ENCODE measurements at regions not wholly inside any gene's neighbourhood (a gene's known extent, or its start where the extent isn't known, plus 50 kb on each side); places are given as distances from the start of the nearest gene placed in this dataset.
"Not testable (repeated sequence)": the region's sequence is repeated elsewhere in the genome, so short reads cannot be mapped to it uniquely, and the experiment has no call there.

GRCh38 chr6:170222498-170223471, 68.1 kb downstream of the DLL1 start:
- CTCF ChIA-PET, result no interaction called here
- Histone ChIP-seq H3K9me3 (ENCODE audit: control extremely low read depth in 1 of 5, control insufficient read depth in 4 of 5, insufficient read depth in 2 of 5, low read depth in 1 of 5, low read length in 4 of 5) (no peaks in the 10 kb centered on the region), H3K4me3 (ENCODE audit: control insufficient read depth in 1 of 7, extremely low read depth in 1 of 7, insufficient read depth in 4 of 7, low read depth in 2 of 7, low read length in 6 of 7) (peak overlapping the region in 3 of 7 experiments; percentile 22 to 53 (median 37)), H3K36me3 (ENCODE audit: control insufficient read depth in 4 of 4, insufficient read depth in 4 of 4, low read length in 3 of 4) (no peaks in the 10 kb centered on the region), H3K27ac (ENCODE audit: insufficient read depth in 1 of 2, low read depth in 1 of 2, low read length in 2 of 2, poor library complexity in 1 of 2, severe bottlenecking in 2 of 2) (no peak overlapping the region), H3K27me3 (replicated peaks in 2 of 5; ENCODE audit: control insufficient read depth in 4 of 5, insufficient read depth in 5 of 5, low read length in 4 of 5) (peaks cover 0 to 55% (median 13%) of the 10 kb centered on the region in 5 experiments), H3K4me1 (ENCODE audit: control extremely low read depth in 1 of 4, control insufficient read depth in 4 of 4, insufficient read depth in 4 of 4, low read length in 3 of 4) (peaks cover 0 to 17% (median 14%) of the 10 kb centered on the region in 4 experiments)
- POLR2A ChIA-PET, result no interaction called here
- WGBS (ENCODE audit: insufficient coverage), result 21% methylated on average over 25 of the region's 32 CpGs
- peak in 2 of 3 donors; percentile 47 to 60 for DNase-seq

- Histone ChIP-seq H3K9me3 (ENCODE audit: control extremely low read depth in 1 of 5, control insufficient read depth in 4 of 5, insufficient read depth in 2 of 5, low read depth in 1 of 5, low read length in 4 of 5) (no peaks in the 10 kb centered on the region), H3K4me3 (ENCODE audit: control insufficient read depth in 1 of 7, extremely low read depth in 1 of 7, insufficient read depth in 4 of 7, low read depth in 2 of 7, low read length in 6 of 7) (no peak overlapping the region), H3K4me1 (ENCODE audit: control extremely low read depth in 1 of 4, control insufficient read depth in 4 of 4, insufficient read depth in 4 of 4, low read length in 3 of 4) (peaks cover 0 to 17% (median 14%) of the 10 kb centered on the region in 4 experiments), H3K36me3 (ENCODE audit: control insufficient read depth in 4 of 4, insufficient read depth in 4 of 4, low read length in 3 of 4) (no peaks in the 10 kb centered on the region), H3K27me3 (replicated peaks in 2 of 5; ENCODE audit: control insufficient read depth in 4 of 5, insufficient read depth in 5 of 5, low read length in 4 of 5) (peaks cover 0 to 52% (median 13%) of the 10 kb centered on the region in 5 experiments), H3K27ac (ENCODE audit: insufficient read depth in 1 of 2, low read depth in 1 of 2, low read length in 2 of 2, poor library complexity in 1 of 2, severe bottlenecking in 2 of 2) (no peak overlapping the region)
- ChIA-PET CTCF (no interaction called here), POLR2A (interaction anchor here (0.7 kb wide), 1 partner anchor 60 kb away, joined by 3 read pairs; no protein-coding TSS in a partner anchor)
- no peak for DNase-seq
- 95% methylated on average over 29 of the region's 29 CpGs for WGBS (ENCODE audit: insufficient coverage)
These were observed 69.0 kb downstream of the DLL1 start for GRCh38 chr6:170221753-170222400.

GRCh38 chr6:170221052-170221752, 69.7 kb downstream of the DLL1 start:
- no peak overlapping the region for H3K27ac ChIP-seq (ENCODE audit: insufficient read depth in 1 of 2, low read depth in 1 of 2, low read length in 2 of 2, poor library complexity in 1 of 2, severe bottlenecking in 2 of 2)
- peaks cover 0 to 48% (median 11%) of the 10 kb centered on the region in 5 experiments for H3K27me3 ChIP-seq (replicated peaks in 2 of 5; ENCODE audit: control insufficient read depth in 4 of 5, insufficient read depth in 5 of 5, low read length in 4 of 5)
- peak in 2 of 3 donors; percentile 33 to 45 for DNase-seq
- whole genome bisulfite sequencing (ENCODE audit: insufficient coverage), result 71% methylated on average over 27 of the region's 29 CpGs
- POLR2A ChIA-PET, result no interaction called here
- no peaks in the 10 kb centered on the region for H3K9me3 ChIP-seq (ENCODE audit: control extremely low read depth in 1 of 5, control insufficient read depth in 4 of 5, insufficient read depth in 2 of 5, low read depth in 1 of 5, low read length in 4 of 5)
- H3K4me3 ChIP-seq (ENCODE audit: control insufficient read depth in 1 of 7, extremely low read depth in 1 of 7, insufficient read depth in 4 of 7, low read depth in 2 of 7, low read length in 6 of 7), result no peak overlapping the region
- no peaks in the 10 kb centered on the region for H3K36me3 ChIP-seq (ENCODE audit: control insufficient read depth in 4 of 4, insufficient read depth in 4 of 4, low read length in 3 of 4)
- CTCF ChIA-PET, result no interaction called here
- H3K4me1 ChIP-seq (ENCODE audit: control extremely low read depth in 1 of 4, control insufficient read depth in 4 of 4, insufficient read depth in 4 of 4, low read length in 3 of 4), result peaks cover 0 to 17% (median 14%) of the 10 kb centered on the region in 4 experiments

- POLR2A ChIA-PET; H3K9me3 ChIP-seq (ENCODE audit: control extremely low read depth in 1 of 5, control insufficient read depth in 4 of 5, insufficient read depth in 2 of 5, low read depth in 1 of 5, low read length in 4 of 5); H3K4me1 ChIP-seq (ENCODE audit: control extremely low read depth in 1 of 4, control insufficient read depth in 4 of 4, insufficient read depth in 4 of 4, low read length in 3 of 4); H3K36me3 ChIP-seq (ENCODE audit: control insufficient read depth in 4 of 4, insufficient read depth in 4 of 4, low read length in 3 of 4); H3K4me3 ChIP-seq (ENCODE audit: control insufficient read depth in 1 of 7, extremely low read depth in 1 of 7, insufficient read depth in 4 of 7, low read depth in 2 of 7, low read length in 6 of 7); H3K27ac ChIP-seq (ENCODE audit: insufficient read depth in 1 of 2, low read depth in 1 of 2, low read length in 2 of 2, poor library complexity in 1 of 2, severe bottlenecking in 2 of 2); DNase-seq; CTCF ChIA-PET: not testable (repeated sequence)
- 95% methylated on average over 13 of the region's 19 CpGs for WGBS (ENCODE audit: insufficient coverage)
- H3K27me3 ChIP-seq (replicated peaks in 2 of 5; ENCODE audit: control insufficient read depth in 4 of 5, insufficient read depth in 5 of 5, low read length in 4 of 5), result peaks cover 0 to 27% (median 3%) of the 10 kb centered on the region in 5 experiments
These were observed 77.2 kb downstream of the DLL1 start for GRCh38 chr6:170213637-170214018.

- Histone ChIP-seq H3K9me3 (ENCODE audit: control extremely low read depth in 1 of 5, control insufficient read depth in 4 of 5, insufficient read depth in 2 of 5, low read depth in 1 of 5, low read length in 4 of 5) (no peaks in the 10 kb centered on the region), H3K36me3 (ENCODE audit: control insufficient read depth in 4 of 4, insufficient read depth in 4 of 4, low read length in 3 of 4) (no peaks in the 10 kb centered on the region), H3K27ac (ENCODE audit: insufficient read depth in 1 of 2, low read depth in 1 of 2, low read length in 2 of 2, poor library complexity in 1 of 2, severe bottlenecking in 2 of 2) (no peak overlapping the region), H3K4me3 (ENCODE audit: control insufficient read depth in 1 of 7, extremely low read depth in 1 of 7, insufficient read depth in 4 of 7, low read depth in 2 of 7, low read length in 6 of 7) (no peak overlapping the region), H3K4me1 (ENCODE audit: control extremely low read depth in 1 of 4, control insufficient read depth in 4 of 4, insufficient read depth in 4 of 4, low read length in 3 of 4) (no peaks in the 10 kb centered on the region), H3K27me3 (replicated peaks in 2 of 5; ENCODE audit: control insufficient read depth in 4 of 5, insufficient read depth in 5 of 5, low read length in 4 of 5) (peaks cover 0 to 27% (median 3%) of the 10 kb centered on the region in 5 experiments)
- DNase-seq, result no peak
- ChIA-PET POLR2A (no interaction called here), CTCF (no interaction called here)
- WGBS (ENCODE audit: insufficient coverage), result 88% methylated on average over 40 of the region's 40 CpGs
These were observed 77.8 kb downstream of the DLL1 start for GRCh38 chr6:170212956-170213636.

- 94% methylated on average over 21 of the region's 23 CpGs for WGBS (ENCODE audit: insufficient coverage)
- no peaks in the 10 kb centered on the region for H3K9me3 ChIP-seq (ENCODE audit: control extremely low read depth in 1 of 5, control insufficient read depth in 4 of 5, insufficient read depth in 2 of 5, low read depth in 1 of 5, low read length in 4 of 5)
- H3K27me3 ChIP-seq (replicated peaks in 2 of 5; ENCODE audit: control insufficient read depth in 4 of 5, insufficient read depth in 5 of 5, low read length in 4 of 5), result peaks cover 0 to 27% (median 3%) of the 10 kb centered on the region in 5 experiments
- ChIA-PET CTCF (no interaction called here), POLR2A (interaction anchor here (0.6 kb wide), 1 partner anchor 13 kb away, joined by 4 read pairs; no protein-coding TSS in a partner anchor)
- H3K36me3 ChIP-seq (ENCODE audit: control insufficient read depth in 4 of 4, insufficient read depth in 4 of 4, low read length in 3 of 4), result no peaks in the 10 kb centered on the region
- no peak overlapping the region for H3K27ac ChIP-seq (ENCODE audit: insufficient read depth in 1 of 2, low read depth in 1 of 2, low read length in 2 of 2, poor library complexity in 1 of 2, severe bottlenecking in 2 of 2)
- H3K4me1 ChIP-seq (ENCODE audit: control extremely low read depth in 1 of 4, control insufficient read depth in 4 of 4, insufficient read depth in 4 of 4, low read length in 3 of 4), result no peaks in the 10 kb centered on the region
- no peak for DNase-seq
- no peak overlapping the region for H3K4me3 ChIP-seq (ENCODE audit: control insufficient read depth in 1 of 7, extremely low read depth in 1 of 7, insufficient read depth in 4 of 7, low read depth in 2 of 7, low read length in 6 of 7)
These were observed 78.7 kb downstream of the DLL1 start for GRCh38 chr6:170212051-170212756.
